Dedifferentiated amniotic fluid mesenchymal stem cell (primary cell): ENCODE measurements at regions not wholly inside any gene's neighbourhood (a gene's known extent, or its start where the extent isn't known, plus 50 kb on each side); places are given as distances from the start of the nearest gene placed in this dataset.

Source experiments
- DNase-seq: peaks from one replicate; pipeline ENCODE4 v3.0.0-alpha.2; 2016; ENCODE audit errors: extremely low spot score

DNA sequence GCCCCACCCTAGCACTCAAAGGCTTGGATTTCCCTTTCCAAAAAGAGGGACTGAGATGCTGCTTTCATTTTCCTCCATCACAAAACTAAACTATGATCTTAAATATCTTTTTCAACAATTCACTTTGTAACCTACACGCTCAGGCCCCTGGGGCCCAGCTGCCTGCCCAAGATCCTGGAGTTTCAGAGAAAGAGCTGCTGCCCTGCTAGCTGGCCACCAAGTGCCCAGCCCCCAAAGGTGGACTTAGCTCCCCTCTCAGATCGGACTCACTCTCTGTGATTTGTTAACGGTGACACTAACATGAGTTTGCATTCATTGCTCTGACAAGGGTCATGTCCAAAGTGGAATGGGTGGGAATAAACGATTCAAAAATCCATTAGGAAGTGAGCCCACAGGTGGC is 119.6 kb upstream of the SMAD3 start:
- no peak for DNase-seq

DNA sequence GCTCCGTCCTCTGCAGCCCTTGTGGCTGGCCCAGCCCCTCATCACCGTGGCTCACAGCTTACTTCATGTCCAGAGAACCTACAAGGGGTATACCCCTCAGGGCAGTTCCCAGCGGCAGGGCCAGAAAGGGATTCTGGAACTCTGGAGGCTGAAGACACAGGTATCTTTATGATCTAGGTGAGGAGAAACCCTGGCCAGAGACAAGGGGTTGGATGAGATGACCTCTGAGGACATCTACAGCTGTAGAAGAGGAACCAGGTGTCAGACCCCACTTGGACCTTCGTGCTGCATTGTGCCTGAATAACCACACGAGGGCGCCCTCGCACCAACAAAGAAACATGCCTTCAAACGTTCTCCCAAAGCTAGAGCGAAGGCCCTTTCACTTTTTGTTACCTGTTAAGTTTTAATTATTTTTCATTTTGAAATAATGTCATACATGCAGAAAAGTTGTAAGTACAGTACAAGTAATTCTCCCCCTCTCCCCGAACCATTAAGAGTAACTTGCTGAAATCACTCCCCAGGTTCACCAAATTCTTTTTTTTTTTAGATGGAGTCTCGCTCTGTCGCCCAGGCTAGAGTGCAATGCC is 118.7 kb upstream of the SMAD3 start:
- peak; percentile 36 for DNase-seq

DNA sequence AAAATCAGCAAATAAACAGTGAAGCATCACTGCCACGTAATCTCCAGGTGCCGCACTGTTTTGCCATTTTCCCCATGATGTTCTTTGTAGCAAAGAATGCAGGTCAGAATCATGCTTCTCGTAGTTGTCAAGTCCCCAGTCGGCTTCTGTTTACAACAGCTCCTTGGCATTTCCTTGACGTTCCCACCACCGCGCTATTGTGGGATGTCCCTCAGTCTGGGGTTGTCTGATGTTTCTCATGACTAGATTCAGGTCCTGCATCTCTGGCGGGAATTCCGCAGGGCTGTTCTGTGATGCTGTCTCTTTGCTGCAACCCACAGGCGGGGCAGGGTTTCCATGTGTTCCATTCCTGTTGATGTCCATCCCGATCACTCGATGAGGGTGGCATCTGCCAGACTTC is 117.9 kb upstream of the SMAD3 start:
- no peak for DNase-seq

GRCh38 chr15:66948294-66948693 is 117.1 kb upstream of the SMAD3 start:
- DNase-seq = no peak

- DNase-seq = no peak
These were observed 115.3 kb upstream of the SMAD3 start for GRCh38 chr15:66950114-66950513.

DNA sequence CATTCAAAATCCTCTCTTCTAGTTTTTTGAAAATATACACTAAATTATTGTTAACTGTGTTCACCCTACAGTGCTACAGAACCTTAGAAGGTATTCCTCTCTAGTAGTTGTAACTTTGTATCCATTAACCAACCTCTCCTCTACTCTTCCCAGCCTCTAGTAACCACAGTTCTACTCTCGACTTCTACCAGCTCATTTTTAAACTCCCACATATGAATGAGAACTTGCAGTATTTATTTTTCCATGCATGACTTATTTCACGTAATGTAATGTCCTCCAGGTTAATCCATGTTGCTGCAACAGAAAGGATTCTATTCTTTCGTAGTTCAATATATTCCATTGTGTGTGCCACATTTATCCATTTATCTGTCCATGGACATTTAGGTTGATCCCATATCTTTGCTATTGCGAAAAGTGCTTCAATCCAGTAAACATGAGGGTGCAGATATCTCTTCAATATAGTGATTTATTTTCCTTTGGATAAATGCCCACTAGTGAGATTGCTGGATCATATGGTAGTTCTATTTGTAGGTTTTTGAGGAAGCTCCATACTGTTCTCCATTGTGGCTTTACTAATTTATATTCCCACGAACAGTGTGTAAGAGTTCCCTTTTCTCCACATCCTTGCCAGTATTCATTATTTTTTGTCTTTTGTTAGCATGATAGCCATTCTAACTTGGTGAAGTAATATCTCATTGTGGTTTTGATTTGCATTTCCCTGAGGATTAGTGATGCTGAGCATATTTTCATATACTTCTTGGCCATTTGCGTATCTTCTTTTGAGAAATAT is 113.7 kb upstream of the SMAD3 start:
- DNase-seq = peak; percentile 36

GRCh38 chr15:66952756-66953522 is 112.5 kb upstream of the SMAD3 start:
- DNase-seq = no peak

DNA sequence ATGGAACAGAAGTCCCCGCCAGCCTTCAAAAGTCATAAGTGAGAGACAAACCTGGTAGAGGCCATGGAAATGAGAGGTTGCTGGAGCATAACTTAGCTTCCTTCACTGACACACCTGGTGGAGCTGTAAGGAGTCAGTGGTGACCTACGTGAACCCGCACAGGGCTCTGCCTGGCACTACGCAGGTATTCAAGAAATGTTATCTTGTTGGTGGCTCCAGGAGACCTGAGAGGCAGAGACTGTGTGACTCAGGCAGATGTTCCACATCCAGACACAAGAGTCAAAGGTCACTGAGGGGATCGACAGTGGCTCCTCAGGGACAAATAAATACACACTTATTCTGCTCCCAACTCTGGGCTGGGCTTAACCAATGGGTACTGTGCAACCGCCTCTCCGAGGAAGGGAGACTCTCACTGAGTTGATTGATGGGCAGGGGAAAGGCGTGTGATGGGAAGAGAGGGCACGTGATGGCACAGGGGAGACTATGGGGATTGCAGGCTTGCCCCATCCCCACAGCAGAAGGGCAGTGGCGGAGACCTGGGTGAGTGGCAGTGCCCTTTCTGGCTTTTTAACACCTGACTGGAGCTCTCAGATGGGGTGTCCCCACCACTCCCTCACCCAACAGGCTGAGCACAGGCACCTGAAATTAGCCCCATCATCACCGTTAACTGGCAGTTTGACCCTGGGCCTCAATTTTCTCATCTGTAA is 111.7 kb upstream of the SMAD3 start:
- DNase-seq = no peak

DNA sequence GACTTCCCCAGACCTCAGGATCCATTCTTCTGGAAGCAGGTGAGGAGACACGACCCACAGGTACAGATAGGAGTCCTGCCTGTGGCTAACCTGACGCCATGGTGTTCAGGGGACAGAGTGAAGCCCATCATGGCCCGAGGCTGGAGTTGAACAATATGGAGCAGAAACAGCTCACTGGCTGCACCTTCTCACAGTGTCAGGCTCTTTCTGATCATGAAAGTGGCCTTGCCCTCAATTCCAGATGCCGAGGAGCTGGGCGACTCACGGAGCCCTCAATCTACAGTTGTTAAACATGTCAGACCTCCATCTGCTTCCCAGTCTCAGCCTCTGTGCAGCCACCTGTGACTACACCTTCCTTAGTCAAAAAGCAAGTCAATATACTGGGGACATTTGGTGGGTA is 110.8 kb upstream of the SMAD3 start:
- no peak for DNase-seq

GRCh38 chr15:66955001-66955516 is 110.3 kb upstream of the SMAD3 start:
- DNase-seq = no peak

GRCh38 chr15:66955871-66956585 is 109.4 kb upstream of the SMAD3 start:
- no peak for DNase-seq

- DNase-seq = no peak
These were observed 108.6 kb upstream of the SMAD3 start for GRCh38 chr15:66956672-66957430.

GRCh38 chr15:66957431-66957720 is 108.0 kb upstream of the SMAD3 start:
- DNase-seq = no peak

DNA sequence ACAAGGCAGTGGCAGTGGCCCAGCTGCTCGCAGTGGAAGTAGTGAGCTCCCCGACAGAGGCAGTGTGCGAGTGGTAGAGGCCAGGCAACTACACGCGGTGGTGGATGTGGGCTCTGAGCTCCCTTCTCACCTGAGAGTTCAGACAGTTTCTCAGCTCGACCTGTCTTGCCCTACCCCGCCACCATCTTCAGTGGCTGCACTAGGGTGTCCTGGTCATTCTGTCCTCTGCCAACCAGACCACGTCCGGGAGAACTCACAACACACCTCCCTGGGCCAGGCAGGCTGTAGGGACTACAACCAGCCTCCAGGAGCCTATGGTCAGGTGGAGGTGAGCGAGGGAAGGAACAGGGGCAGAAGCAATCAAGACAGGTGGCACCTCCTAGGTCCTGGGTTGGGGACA is 106.3 kb upstream of the SMAD3 start:
- no peak for DNase-seq

GRCh38 chr15:66959875-66960274 is 105.5 kb upstream of the SMAD3 start:
- no peak for DNase-seq

- DNase-seq = no peak
These were observed 104.9 kb upstream of the SMAD3 start for GRCh38 chr15:66960519-66960918.

DNA sequence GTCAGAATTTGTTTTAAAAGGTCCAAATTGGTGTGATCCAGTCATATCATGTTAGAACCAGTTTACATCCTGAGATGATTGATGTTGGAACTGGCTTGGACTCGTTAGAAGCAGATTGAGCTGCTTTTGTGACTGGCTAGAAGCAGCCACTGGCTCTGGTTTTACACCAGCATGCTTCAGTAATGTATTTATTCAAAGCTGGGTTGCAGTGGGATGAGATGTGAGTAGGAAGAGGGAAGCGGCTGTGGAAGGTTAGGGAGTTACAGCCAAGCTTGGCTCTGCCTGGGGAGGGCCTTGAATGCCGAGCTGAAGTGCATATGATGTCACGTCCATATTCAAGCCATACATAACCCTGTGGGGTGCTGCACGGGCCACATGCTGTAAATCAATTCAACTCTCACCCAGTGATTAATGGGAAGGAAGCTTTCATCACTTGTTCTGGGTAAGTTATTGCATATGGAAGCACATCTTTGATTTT is 104.0 kb upstream of the SMAD3 start:
- DNase-seq = no peak

- no peak for DNase-seq
These were observed 103.5 kb upstream of the SMAD3 start for GRCh38 chr15:66961901-66962300.

- DNase-seq = no peak
These were observed 102.9 kb upstream of the SMAD3 start for GRCh38 chr15:66962522-66962921.

- no peak for DNase-seq
These were observed 102.3 kb upstream of the SMAD3 start for GRCh38 chr15:66963084-66963483.

DNA sequence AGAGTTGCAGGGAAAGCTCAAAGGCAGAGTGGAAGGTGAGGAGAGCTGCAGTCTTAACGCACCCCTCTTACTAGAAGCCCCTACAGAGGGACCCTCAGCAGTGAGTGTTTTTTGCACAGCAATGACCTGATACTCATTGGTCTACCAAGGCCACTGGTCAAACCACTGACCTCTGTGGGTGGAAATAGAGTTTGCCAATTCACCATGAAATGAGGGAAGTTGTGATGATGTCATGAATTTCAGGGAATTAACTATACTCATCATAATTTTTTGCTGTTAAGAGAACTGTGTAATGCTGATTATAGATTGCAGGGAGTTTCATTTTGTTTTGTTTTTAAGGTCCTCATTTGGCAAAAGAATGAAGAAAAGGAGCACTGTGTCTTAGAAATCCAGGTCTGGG is 101.7 kb upstream of the SMAD3 start:
- no peak for DNase-seq
